K562 (cell line): ENCODE measurements at regions not wholly inside any gene's neighbourhood (a gene's known extent, or its start where the extent isn't known, plus 50 kb on each side); places are given as distances from the start of the nearest gene placed in this dataset.

Source experiments
- ATAC-seq: fragments of 200-7000 bp; cut with Tn5 transposase; 3 replicates; pipeline ENCODE4 v1.9.1; 2020; ENCODE audit warnings: moderate library complexity
- BruUV-seq: library from RNA; stranded (reverse); fragments of 400-500 nt; replicated peaks from 2 replicates; lab custom pipeline; 2021; lab: Mats Ljungman, UMichigan
- CTCF ChIA-PET: fragments of 300-600 bp; formaldehyde crosslinking; extraction: SDS; loops from one replicate; lab custom pipeline; 2021; ENCODE audit warnings: low intra/inter-chr PET ratio; lab: Yijun Ruan, JAX
- POLR2A ChIA-PET: fragments of 300-600, 350-650 bp; sonication (Branson Sonifier 250); formaldehyde crosslinking; extraction: SDS; loops from one replicate; lab custom pipeline; 2021; ENCODE audit warnings: antibody characterized with exemption, inconsistent platforms; lab: Yijun Ruan, JAX
- DNase-seq, 4 experiments: peaks; one replicate each; pipeline versions ENCODE4 v3.0.0 to v3.0.0-alpha.2; 2011 to 2018; ENCODE audit warnings: low spot score in 3 of 4, mixed read lengths in 3 of 4; ENCODE audit errors: extremely low read depth in 1 of 4
- FAIRE-seq: peaks from 2 replicates; lab custom pipeline; 2011; peaks lifted over from hg19 to GRCh38; lab: Jason Lieb, UNC
- H2AFZ ChIP-seq: 2 replicates; pipeline ENCODE4 v1.6.0; 2011; ENCODE audit warnings: low read depth, low read length, control low read depth, inconsistent platforms
- H3K27ac ChIP-seq: fragments of 200-600 bp; 3 replicates; pipeline ENCODE4 v1.8.0; 2011; ENCODE audit warnings: low read depth, mild to moderate bottlenecking, control low read depth, inconsistent platforms, low read length, moderate library complexity, mixed read lengths; ENCODE audit errors: extremely low read depth
- H3K27me3 ChIP-seq, 2 experiments: fragments of 300-600 bp in 1 of 2; 2 replicates in 1 of 2; 3 replicates in 1 of 2; pipeline versions ENCODE4 v1.6.0 to v1.8.0; 2011; ENCODE audit warnings: inconsistent platforms in 2 of 2, low read length in 2 of 2, mild to moderate bottlenecking in 1 of 2, mixed read lengths in 1 of 2, moderate library complexity in 1 of 2; ENCODE audit not compliant: control insufficient read depth in 2 of 2, insufficient read depth in 2 of 2
- H3K36me3 ChIP-seq: fragments of 300-600 bp; 3 replicates; pipeline ENCODE4 v1.8.0; 2011; ENCODE audit warnings: mild to moderate bottlenecking, low read length, inconsistent platforms; ENCODE audit not compliant: control insufficient read depth, insufficient read depth
- H3K4me1 ChIP-seq, 2 experiments: fragments of 200-600 bp in 1 of 2; replicated peaks in 1 of 2; 2 replicates in 1 of 2; 3 replicates in 1 of 2; pipeline versions ENCODE4 v1.5.1 to v1.8.0; 2011; ENCODE audit warnings: inconsistent platforms in 2 of 2, low read length in 2 of 2, mild to moderate bottlenecking in 1 of 2, mixed read lengths in 1 of 2, moderate library complexity in 1 of 2; ENCODE audit not compliant: control insufficient read depth in 2 of 2, insufficient read depth in 2 of 2
- H3K4me2 ChIP-seq: 2 replicates; pipeline ENCODE4 v1.6.1; 2011; ENCODE audit warnings: low read length, control low read depth, inconsistent platforms, mixed read lengths; ENCODE audit not compliant: insufficient read depth
- H3K4me3 ChIP-seq: fragments of 200-600 bp; sonication (generic), shearing (Covaris generic); 2 replicates; pipeline ENCODE4 v1.5.1; 2016; ENCODE audit warnings: control low read depth, inconsistent platforms
- H3K79me2 ChIP-seq: fragments of 200-600 bp; 3 replicates; pipeline ENCODE4 v1.8.0; 2011; ENCODE audit warnings: low read length, inconsistent platforms; ENCODE audit not compliant: control insufficient read depth, insufficient read depth
- H3K9ac ChIP-seq, 2 experiments: 2 replicates each; pipeline versions ENCODE4 v1.6.0 to v1.6.1; 2011; ENCODE audit warnings: low read depth in 2 of 2, low read length in 2 of 2, control low read depth in 1 of 2, inconsistent platforms in 1 of 2, mild to moderate bottlenecking in 1 of 2, mixed read lengths in 1 of 2; ENCODE audit not compliant: insufficient read depth in 1 of 2
- H3K9me1 ChIP-seq: one replicate; pipeline ENCODE4 v1.6.0; 2011; ENCODE audit warnings: inconsistent platforms, mild to moderate bottlenecking, low read length, moderate library complexity; ENCODE audit not compliant: control insufficient read depth, insufficient read depth
- H3K9me3 ChIP-seq: replicated peaks from 2 replicates; pipeline ENCODE4 v1.5.1; 2011; ENCODE audit warnings: low read depth, low read length, inconsistent platforms; ENCODE audit not compliant: control insufficient read depth, insufficient read depth
- H4K20me1 ChIP-seq: replicated peaks from 2 replicates; pipeline ENCODE4 v1.6.1; 2011; ENCODE audit warnings: low read length, inconsistent platforms, mixed read lengths; ENCODE audit not compliant: control insufficient read depth, insufficient read depth
- ADNP ChIP-seq: fragments of 200-800 bp; sonication (Bioruptor generic); IDR thresholded peaks from 2 replicates; pipeline ENCODE4 v1.6.1; 2016; ENCODE audit warnings: missing genetic modification characterization, missing compliant biosample characterization
- ARID2 ChIP-seq: fragments of 450-650 bp; IDR thresholded peaks from 2 replicates; pipeline ENCODE4 v1.6.1; 2017; ENCODE audit warnings: antibody characterized with exemption, mild to moderate bottlenecking
- ELK1 ChIP-seq: sonication (generic); formaldehyde crosslinking; IDR thresholded peaks from 2 replicates; pipeline ENCODE4 v1.8.1; 2022; ENCODE audit warnings: missing genetic modification reagents
- GABPB1 ChIP-seq: sonication (generic); formaldehyde crosslinking; IDR thresholded peaks from 2 replicates; pipeline ENCODE4 v1.8.0; 2022; ENCODE audit warnings: mild to moderate bottlenecking, missing genetic modification reagents
- MAX ChIP-seq: sonication (generic); formaldehyde crosslinking; IDR thresholded peaks from 2 replicates; pipeline ENCODE4 v1.9.0; 2022; ENCODE audit warnings: mild to moderate bottlenecking, missing genetic modification reagents
- MECOM ChIP-seq: fragments of 250-450 bp; sonication (Bioruptor Pico); IDR thresholded peaks from 2 replicates; pipeline ENCODE4 v1.8.0; 2022; ENCODE audit warnings: inconsistent platforms
- POLR2AphosphoS2 ChIP-seq: IDR thresholded peaks from 2 replicates; pipeline ENCODE4 v1.6.1; 2012; ENCODE audit warnings: low read length, improper control_type of control experiment
- SMAD3 ChIP-seq: fragments of 450-650 bp; formaldehyde crosslinking; conservative IDR thresholded peaks from 2 replicates; pipeline ENCODE4 v1.4.0; 2020; ENCODE audit warnings: mild to moderate bottlenecking
- ZNF551 ChIP-seq: fragments of 250-450 bp; sonication (Bioruptor Pico); IDR thresholded peaks from 2 replicates; pipeline ENCODE4 v1.5.0; 2021; ENCODE audit warnings: mild to moderate bottlenecking, moderate library complexity
- WGBS: fragments of 100-300 bp; shearing (Covaris generic); methylation state at CpG from one replicate; pipeline ENCODE4 v1.1.6; 2016; ENCODE audit warnings: low coverage, mixed read lengths; ENCODE audit not compliant: insufficient coverage; ENCODE audit errors: missing lambda C conversion rate; 5-methylcytosine and 5-hydroxymethylcytosine counted together
- in situ Hi-C: fragments of 300-500 bp; cut with MboI; formaldehyde crosslinking; loops from 4 replicates; pipeline ENCODE4 v1.15.0; 2018; ENCODE audit warnings: inconsistent platforms, mixed read lengths
- intact Hi-C: fragments of 100-400 bp; cut with micrococcal nuclease; formaldehyde crosslinking; loops from 2 replicates; pipeline ENCODE4 v1.14.2; 2022
- TF ChIP-seq, protein P1 (sequence below): fragments of 450-650 bp; conservative IDR thresholded peaks from 2 replicates; pipeline ENCODE4 v1.6.1; 2016; ENCODE audit warnings: missing genetic modification characterization, low read depth, mild to moderate bottlenecking, control low read depth, missing compliant biosample characterization
- TF ChIP-seq, protein P2 (sequence below): fragments of 250-450 bp; sonication (Bioruptor Pico); IDR thresholded peaks from 2 replicates; pipeline ENCODE4 v1.8.0; 2021; ENCODE audit warnings: moderate library complexity, mild to moderate bottlenecking, inconsistent platforms

DNA sequence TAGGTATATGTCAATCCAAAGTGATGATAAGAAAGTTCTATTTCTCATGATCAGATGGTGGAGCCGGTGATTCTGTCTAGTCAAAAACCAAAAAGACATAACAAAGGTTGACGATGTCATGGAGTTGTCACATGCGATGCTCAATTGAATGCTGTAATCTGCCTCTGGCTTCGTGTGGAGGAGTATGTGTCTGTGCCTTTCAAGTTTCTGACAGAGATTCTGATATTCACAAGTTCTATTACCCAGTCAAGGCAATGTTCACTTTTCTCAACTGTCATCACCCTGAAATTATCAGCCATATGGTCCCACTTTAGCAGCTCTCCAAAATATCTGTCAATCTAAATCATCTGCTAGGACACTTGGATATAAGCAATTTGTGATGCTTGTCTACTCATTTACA, 367.6 kb upstream of the PRR20A start (continued):
- TF ChIP-seq, protein P1, sequence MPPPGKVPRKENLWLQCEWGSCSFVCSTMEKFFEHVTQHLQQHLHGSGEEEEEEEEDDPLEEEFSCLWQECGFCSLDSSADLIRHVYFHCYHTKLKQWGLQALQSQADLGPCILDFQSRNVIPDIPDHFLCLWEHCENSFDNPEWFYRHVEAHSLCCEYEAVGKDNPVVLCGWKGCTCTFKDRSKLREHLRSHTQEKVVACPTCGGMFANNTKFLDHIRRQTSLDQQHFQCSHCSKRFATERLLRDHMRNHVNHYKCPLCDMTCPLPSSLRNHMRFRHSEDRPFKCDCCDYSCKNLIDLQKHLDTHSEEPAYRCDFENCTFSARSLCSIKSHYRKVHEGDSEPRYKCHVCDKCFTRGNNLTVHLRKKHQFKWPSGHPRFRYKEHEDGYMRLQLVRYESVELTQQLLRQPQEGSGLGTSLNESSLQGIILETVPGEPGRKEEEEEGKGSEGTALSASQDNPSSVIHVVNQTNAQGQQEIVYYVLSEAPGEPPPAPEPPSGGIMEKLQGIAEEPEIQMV (tag), result no peak
- TF ChIP-seq POLR2AphosphoS2 (no peak), GABPB1 (no peak), SMAD3 (CRISPR knock-in tag) (no peak), ARID2 (no peak), MECOM (CRISPR knock-in tag) (no peak), MAX (CRISPR knock-in tag) (no peak)
- TF ChIP-seq, protein P2, sequence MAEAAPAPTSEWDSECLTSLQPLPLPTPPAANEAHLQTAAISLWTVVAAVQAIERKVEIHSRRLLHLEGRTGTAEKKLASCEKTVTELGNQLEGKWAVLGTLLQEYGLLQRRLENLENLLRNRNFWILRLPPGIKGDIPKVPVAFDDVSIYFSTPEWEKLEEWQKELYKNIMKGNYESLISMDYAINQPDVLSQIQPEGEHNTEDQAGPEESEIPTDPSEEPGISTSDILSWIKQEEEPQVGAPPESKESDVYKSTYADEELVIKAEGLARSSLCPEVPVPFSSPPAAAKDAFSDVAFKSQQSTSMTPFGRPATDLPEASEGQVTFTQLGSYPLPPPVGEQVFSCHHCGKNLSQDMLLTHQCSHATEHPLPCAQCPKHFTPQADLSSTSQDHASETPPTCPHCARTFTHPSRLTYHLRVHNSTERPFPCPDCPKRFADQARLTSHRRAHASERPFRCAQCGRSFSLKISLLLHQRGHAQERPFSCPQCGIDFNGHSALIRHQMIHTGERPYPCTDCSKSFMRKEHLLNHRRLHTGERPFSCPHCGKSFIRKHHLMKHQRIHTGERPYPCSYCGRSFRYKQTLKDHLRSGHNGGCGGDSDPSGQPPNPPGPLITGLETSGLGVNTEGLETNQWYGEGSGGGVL (CRISPR knock-in tag), result no peak

DNA sequence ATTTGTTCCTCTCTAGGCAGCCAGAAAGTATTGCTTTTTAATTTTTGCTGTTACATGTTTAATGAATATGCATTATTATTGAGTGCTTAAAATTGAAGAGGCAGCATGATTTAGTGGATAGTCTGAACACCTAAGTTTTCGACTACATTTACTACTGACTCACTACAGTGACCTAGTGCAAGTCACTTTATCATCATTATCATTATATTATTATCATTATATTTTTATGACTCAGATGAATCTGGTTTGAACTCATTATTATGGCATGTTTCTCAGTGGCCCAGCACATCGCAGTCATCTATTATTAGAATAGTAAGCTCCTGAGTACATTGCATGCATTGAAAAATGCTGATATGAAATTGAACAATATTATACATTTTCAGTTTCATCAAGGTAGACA, 351.2 kb upstream of the PRR20A start:
- H3K4me1 ChIP-seq, result no peaks in the 10 kb centered on the region
- H3K36me3 ChIP-seq, result no peaks in the 10 kb centered on the region
- H3K9ac ChIP-seq, result no peak overlapping the region
- ChIA-PET CTCF (no interaction called here), POLR2A (no interaction called here)
- FAIRE-seq (no peak), DNase-seq (no peak), ATAC-seq (no peak)
- no peaks in the 10 kb centered on the region for H3K9me1 ChIP-seq
- no peak overlapping the region for H3K4me2 ChIP-seq
- 5% methylated on average over 2 of the region's 2 CpGs for WGBS
- H3K27ac ChIP-seq, result no peak overlapping the region
- no peaks in the 10 kb centered on the region for H3K9me3 ChIP-seq
- intact Hi-C loops (no loop called here), in situ Hi-C loops (no loop called here)
- no peaks in the 10 kb centered on the region for H3K79me2 ChIP-seq
- no TSS peak for BruUV-seq
- no peak overlapping the region for H2AFZ ChIP-seq
- H3K4me3 ChIP-seq, result no peak overlapping the region
- no peaks in the 10 kb centered on the region for H4K20me1 ChIP-seq
- H3K27me3 ChIP-seq, result no peaks in the 10 kb centered on the region
- TF ChIP-seq ELK1, result no peak
- no peak for TF ChIP-seq ADNP (tag)
- TF ChIP-seq ZNF551 (CRISPR knock-in tag), result no peak
